Muscle of leg (tissue), 3 donors: ENCODE measurements at regions not wholly inside any gene's neighbourhood (a gene's known extent, or its start where the extent isn't known, plus 50 kb on each side); places are given as distances from the start of the nearest gene placed in this dataset.

Experiments
- DNase-seq: peaks from one replicate; pipeline ENCODE4 v3.0.0; 2013
- H3K27ac ChIP-seq: one replicate; pipeline ENCODE4 v1.5.1; 2013; ENCODE audit warnings: mild to moderate bottlenecking, low read length, control low read depth
- H3K27me3 ChIP-seq: one replicate; pipeline ENCODE4 v1.6.1; 2013; ENCODE audit warnings: low read length; ENCODE audit not compliant: control insufficient read depth, insufficient read depth
- H3K36me3 ChIP-seq: one replicate; pipeline ENCODE4 v1.6.1; 2013; ENCODE audit warnings: low read length; ENCODE audit not compliant: control insufficient read depth, insufficient read depth
- H3K4me1 ChIP-seq: one replicate; pipeline ENCODE4 v1.6.1; 2013; ENCODE audit warnings: low read length; ENCODE audit not compliant: control insufficient read depth, insufficient read depth
- H3K4me3 ChIP-seq: one replicate; pipeline ENCODE4 v1.5.1; 2013; ENCODE audit warnings: low read length, control low read depth
- H3K9me3 ChIP-seq: replicated peaks from 2 replicates; pipeline ENCODE4 v1.6.1; 2013; ENCODE audit warnings: low read depth, low read length; ENCODE audit not compliant: control insufficient read depth
- WGBS: methylation state at CpG from one replicate; pipeline ENCODE4 v1.1.5; 2013; ENCODE audit warnings: missing lambda C conversion rate; ENCODE audit not compliant: insufficient coverage; 5-methylcytosine and 5-hydroxymethylcytosine counted together

DNA sequence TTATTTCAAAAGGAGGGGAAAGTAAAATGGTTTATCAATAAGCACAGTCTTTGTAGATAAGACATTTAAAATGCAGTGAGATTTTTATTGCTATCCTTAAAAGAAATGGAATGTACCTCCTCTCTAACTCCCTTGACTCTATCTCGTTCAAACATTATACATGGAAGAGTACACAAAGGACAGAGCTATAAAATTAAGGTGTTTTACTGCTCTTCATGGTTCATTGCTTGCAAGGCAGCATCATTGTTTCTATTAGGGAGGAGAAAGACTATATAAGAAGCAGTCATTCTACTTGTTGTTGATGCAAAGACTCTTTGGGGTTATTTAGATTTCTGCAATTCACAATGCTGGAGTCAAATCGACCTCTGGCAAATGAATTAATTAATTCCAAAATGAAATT lies 380.2 kb upstream of the NDST3 start:
- no peaks in the 10 kb centered on the region for H3K4me1 ChIP-seq
- no peaks in the 10 kb centered on the region for H3K27me3 ChIP-seq
- DNase-seq, result no peak
- no peak overlapping the region for H3K27ac ChIP-seq
- WGBS, result no CpG with 5 or more reads among the region's 2 CpGs
- no peaks in the 10 kb centered on the region for H3K36me3 ChIP-seq
- H3K9me3 ChIP-seq, result no peaks in the 10 kb centered on the region
- H3K4me3 ChIP-seq, result no peak overlapping the region

DNA sequence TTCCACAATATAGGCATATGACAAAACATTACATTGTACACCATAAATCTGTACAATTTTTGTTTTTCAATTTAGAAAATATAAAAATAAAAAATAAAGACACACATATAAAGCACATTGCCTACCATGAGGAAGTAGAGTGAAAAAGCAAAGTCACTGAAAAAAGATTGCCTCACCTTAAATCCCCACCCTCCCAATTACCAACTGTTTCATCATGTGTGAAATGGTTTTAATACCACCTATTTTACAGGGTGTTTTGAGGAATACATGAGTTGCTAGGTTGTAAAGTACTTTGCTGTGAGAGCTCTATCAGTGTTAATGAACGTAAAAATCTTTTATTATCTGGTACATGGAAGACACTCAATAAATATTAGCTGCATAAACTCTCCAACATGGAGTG lies 373.6 kb upstream of the NDST3 start:
- Histone ChIP-seq H3K27ac (no peak overlapping the region), H3K27me3 (no peaks in the 10 kb centered on the region), H3K9me3 (no peaks in the 10 kb centered on the region), H3K4me1 (no peaks in the 10 kb centered on the region), H3K4me3 (no peak overlapping the region), H3K36me3 (no peaks in the 10 kb centered on the region)
- no peak for DNase-seq
- WGBS, result no CpG with 5 or more reads among the region's 1 CpG

DNA sequence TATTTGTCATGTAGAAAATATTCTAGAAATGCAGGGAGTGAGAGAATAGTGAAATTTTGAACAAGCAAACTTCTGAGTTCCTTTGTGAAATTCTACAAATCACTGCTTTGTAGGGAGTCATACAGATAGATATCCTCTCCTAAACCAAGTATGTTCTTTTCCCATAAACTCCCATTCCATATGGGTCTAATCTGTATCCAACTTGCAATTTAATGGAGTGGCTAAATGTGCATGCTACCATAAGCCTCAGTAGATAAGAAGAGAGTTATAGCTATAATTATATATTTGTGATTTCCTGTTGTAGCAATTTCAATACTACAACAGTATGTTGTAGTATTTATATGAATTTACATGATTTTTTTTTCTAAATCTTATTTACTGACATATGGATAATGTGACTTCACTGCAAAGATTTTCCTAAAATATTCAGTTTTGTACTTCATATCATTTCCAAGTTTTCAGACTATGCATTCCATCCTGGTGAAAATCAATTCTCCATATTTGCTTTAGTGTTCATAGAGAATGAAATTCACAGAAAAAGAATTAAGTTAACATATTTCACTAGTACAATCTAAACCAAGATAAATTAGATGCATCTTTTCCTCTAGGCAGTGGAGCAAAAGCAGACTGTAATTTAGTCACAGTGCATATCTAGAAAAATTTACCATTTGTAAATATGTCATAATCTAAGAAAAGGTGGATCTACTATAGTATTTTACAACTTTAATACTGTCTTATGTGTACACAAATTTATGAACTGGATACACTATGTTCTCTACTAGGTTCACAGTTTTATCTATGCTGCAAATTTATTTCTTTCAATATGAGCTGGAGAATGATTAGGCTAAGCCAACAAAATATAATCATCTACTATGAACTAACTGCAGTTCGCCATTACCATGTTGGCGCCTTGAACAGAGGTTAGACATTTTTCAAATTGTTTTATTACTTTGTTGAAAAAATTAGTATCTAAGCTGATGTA lies 372.9 kb upstream of the NDST3 start:
- Histone ChIP-seq H3K4me3 (no peak overlapping the region), H3K27me3 (no peaks in the 10 kb centered on the region), H3K27ac (no peak overlapping the region), H3K36me3 (no peaks in the 10 kb centered on the region), H3K9me3 (no peaks in the 10 kb centered on the region), H3K4me1 (no peaks in the 10 kb centered on the region)
- WGBS, result no CpG with 5 or more reads among the region's 2 CpGs
- DNase-seq, result no peak

DNA sequence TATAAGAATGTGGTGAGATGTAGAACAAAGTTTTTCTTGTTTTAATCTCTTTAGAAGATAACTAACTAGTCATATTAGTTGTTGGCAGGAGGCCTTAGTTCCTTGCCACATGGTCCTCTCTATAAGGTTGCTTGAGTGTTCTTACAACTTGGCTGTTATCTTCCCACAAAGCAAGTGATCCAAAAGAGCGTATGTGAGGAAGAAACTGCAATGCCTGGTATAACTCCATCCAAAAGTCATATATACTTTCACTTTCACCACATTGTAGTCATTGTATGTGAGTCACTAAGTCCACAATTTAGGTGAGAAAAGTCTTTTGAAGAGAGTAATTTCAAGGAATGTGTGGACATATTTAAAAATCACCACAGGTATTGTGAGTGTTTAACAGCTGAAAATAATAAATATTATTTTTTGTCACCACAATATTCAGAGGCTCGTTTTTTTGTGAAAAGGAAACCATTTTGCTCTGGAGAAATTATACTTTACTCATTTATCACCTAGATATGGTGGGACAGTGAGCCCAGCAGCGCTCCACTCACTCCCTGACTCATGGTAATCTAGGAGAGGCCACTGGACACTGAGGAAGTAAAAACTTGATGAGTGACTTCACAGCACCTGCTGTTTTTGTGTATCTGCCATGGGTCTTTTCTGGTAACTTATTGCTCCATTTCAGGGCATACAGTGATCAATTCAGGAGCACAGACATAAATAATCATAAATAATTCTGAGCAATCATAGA lies 369.4 kb upstream of the NDST3 start:
- no peaks in the 10 kb centered on the region for H3K9me3 ChIP-seq

DNA sequence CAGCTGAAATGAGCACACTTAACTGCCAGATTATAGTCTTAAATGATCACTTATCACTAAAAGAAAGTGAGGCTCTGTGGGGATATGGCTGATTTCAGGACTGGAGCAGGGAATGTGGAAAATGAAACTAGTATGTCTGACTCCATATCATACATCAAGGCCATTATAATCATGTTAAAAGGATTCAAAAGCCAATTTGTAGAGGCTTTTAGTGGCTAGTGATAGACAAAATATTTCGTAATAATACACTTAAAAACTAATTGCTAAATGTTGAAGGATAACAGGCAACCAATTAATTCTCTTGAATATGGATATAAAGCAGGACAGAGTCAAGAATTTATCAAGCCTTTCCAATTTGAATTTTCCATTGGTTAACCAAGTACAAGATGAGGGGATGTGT lies 358.1 kb upstream of the NDST3 start:
- Histone ChIP-seq H3K36me3 (no peaks in the 10 kb centered on the region), H3K4me1 (no peaks in the 10 kb centered on the region), H3K27ac (no peak overlapping the region), H3K4me3 (no peak overlapping the region), H3K27me3 (no peaks in the 10 kb centered on the region), H3K9me3 (peaks cover 2% of the 10 kb centered on the region)
- WGBS, result no CpG with 5 or more reads among the region's 1 CpG
- no peak for DNase-seq

More for the DNA sequence above, 369.4 kb upstream of the NDST3 start:
- Histone ChIP-seq H3K4me3 (no peak overlapping the region), H3K27ac (no peak overlapping the region), H3K27me3 (no peaks in the 10 kb centered on the region), H3K36me3 (no peaks in the 10 kb centered on the region), H3K4me1 (no peaks in the 10 kb centered on the region)
- no CpG with 5 or more reads among the region's 3 CpGs for WGBS
- DNase-seq, result no peak

DNA sequence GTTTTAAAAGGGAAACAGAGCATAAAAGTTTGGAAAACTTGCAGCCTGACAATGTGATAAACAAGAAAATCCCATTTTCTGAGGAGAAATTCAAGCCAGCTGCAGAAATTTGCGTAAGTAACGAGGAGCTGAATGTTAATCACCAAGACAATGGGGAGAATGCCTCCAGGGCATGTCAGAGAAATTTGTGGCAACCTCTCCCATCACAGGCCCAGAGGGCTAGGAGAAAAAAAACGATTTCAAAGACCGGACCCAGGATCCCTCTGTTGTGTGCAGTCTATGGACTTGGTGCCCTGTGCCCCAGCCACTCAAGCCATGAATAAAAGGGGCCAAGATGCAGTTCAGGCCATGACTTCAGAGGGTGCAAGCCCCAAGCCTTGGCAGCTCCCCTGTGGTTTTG lies 355.4 kb upstream of the NDST3 start:
- peaks cover 2% of the 10 kb centered on the region for H3K9me3 ChIP-seq
- H3K36me3 ChIP-seq, result no peaks in the 10 kb centered on the region
- DNase-seq, result no peak
- H3K27ac ChIP-seq, result no peak overlapping the region
- no peak overlapping the region for H3K4me3 ChIP-seq
- WGBS, result 100% methylated on average over 2 of the region's 4 CpGs
- no peaks in the 10 kb centered on the region for H3K27me3 ChIP-seq
- H3K4me1 ChIP-seq, result no peaks in the 10 kb centered on the region

DNA sequence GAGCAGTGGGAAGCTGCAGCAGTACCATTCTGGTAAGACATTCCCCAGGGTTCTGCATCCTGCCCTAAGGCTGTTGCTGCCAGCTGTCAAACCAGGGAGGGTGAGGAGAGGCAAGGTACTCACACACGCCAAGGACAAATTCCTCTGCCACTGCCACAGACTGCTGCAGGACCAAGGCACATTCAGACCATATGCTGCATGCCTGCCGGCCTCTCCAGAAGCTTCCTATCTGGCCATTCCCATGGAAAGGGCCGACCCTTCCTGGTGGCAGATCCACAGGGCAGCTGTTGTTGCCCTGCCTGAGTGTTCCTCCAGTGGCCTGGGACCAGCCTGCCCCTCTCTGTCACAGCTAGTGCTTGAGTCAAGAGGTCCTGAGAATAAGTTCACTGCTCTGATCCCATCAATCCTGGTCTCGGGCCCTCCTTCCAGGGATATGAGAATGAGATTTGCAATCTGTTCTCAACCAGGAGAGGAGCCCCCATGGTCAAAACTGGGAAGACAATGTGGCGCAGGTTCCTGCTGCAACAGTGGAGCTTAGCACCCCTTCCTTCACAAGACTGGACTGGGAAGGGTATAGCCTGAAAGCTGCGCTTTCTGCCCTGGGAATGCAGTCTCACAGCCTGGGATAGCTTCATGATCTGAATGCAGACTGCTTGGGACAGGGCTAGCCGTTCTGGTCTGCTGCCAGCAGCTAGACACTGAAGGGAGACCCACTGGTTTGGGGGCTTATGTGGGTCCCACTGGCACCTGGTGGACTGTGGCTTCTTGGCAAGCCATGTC lies 342.5 kb upstream of the NDST3 start:
- H3K4me1 ChIP-seq, result no peaks in the 10 kb centered on the region
- H3K27me3 ChIP-seq, result no peaks in the 10 kb centered on the region
- H3K36me3 ChIP-seq, result no peaks in the 10 kb centered on the region
- H3K9me3 ChIP-seq, result no peaks in the 10 kb centered on the region
- DNase-seq, result no peak
- H3K4me3 ChIP-seq, result no peak overlapping the region
- no peak overlapping the region for H3K27ac ChIP-seq
- WGBS, result 81% methylated on average over 6 of the region's 7 CpGs

DNA sequence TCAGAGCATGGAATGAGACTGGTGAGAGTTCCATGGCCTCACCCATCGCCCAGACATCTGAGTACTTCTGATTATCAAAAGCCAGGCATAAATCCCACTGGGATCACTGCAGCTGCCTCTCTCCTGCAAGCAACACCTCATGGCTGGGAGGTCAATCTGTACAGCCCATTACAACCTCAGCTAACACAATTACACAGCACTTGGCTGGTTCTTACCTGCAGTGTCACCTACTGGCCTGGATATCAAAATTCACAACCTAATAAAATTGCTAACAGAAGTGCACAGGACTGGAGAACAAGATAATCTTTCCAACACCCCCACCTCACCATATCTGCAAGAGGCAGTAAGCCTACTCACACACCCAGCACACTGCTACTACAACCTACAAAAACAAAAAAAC lies 341.7 kb upstream of the NDST3 start:
- WGBS, result 78% methylated on average over 1 of the region's 1 CpG
- no peaks in the 10 kb centered on the region for H3K4me1 ChIP-seq
- no peaks in the 10 kb centered on the region for H3K9me3 ChIP-seq
- no peak overlapping the region for H3K4me3 ChIP-seq
- no peaks in the 10 kb centered on the region for H3K27me3 ChIP-seq
- H3K36me3 ChIP-seq, result no peaks in the 10 kb centered on the region
- no peak for DNase-seq
- H3K27ac ChIP-seq, result no peak overlapping the region

DNA sequence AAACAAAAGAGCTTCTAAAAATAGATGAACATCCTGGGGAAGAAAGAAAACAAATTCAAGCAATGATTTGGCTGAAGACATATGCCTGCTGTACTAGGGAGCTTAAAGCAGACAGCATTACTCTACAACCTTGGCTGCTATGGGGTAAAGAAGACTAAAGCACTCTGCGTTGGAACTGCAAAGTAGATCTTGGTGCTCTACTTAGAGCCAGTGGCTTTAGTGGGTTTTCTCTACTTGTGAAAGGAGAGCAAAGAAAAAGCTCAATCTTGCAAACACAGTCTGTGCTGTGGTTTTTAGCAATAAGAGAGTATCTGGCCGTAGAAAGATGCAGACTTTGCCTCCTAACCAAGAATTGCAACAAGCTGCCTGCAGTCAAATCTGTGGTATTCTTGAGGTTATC lies 334.7 kb upstream of the NDST3 start:
- H3K27me3 ChIP-seq, result no peaks in the 10 kb centered on the region
- H3K4me1 ChIP-seq, result no peaks in the 10 kb centered on the region
- no peak overlapping the region for H3K27ac ChIP-seq
- WGBS, result 63% methylated on average over 1 of the region's 2 CpGs
- DNase-seq, result no peak
- H3K36me3 ChIP-seq, result no peaks in the 10 kb centered on the region
- H3K9me3 ChIP-seq, result no peaks in the 10 kb centered on the region
- no peak overlapping the region for H3K4me3 ChIP-seq
